Tibial nerve (tissue), 4 donors: ENCODE measurements at regions not wholly inside any gene's neighbourhood (a gene's known extent, or its start where the extent isn't known, plus 50 kb on each side); places are given as distances from the start of the nearest gene placed in this dataset.

Experiments used
- DNase-seq, 2 donors: peaks; one replicate each; pipeline ENCODE4 v3.0.0-alpha.2; 2019; ENCODE audit warnings: low spot score in 2 of 2
- H3K27ac ChIP-seq, 4 donors: fragments of 200-600 bp; sonication (generic) in 3 of 4; one replicate each; pipeline ENCODE4 v1.5.1; 2017 to 2019; ENCODE audit warnings: mild to moderate bottlenecking in 1 of 4
- H3K27me3 ChIP-seq, 2 donors: fragments of 200-600 bp; sonication (generic) in 1 of 2; one replicate each; pipeline versions ENCODE4 v1.5.1 to v1.6.0; 2017 to 2019
- H3K36me3 ChIP-seq, 3 donors: fragments of 200-600 bp; sonication (generic); one replicate each; pipeline ENCODE4 v1.5.1; 2018 to 2019
- H3K4me1 ChIP-seq, 4 donors: fragments of 200-600 bp; sonication (generic) in 3 of 4; one replicate each; pipeline ENCODE4 v1.5.1; 2017 to 2019
- H3K4me3 ChIP-seq, 4 donors: fragments of 200-600 bp; sonication (generic) in 3 of 4; one replicate each; pipeline ENCODE4 v1.5.1; 2017 to 2019; ENCODE audit warnings: mild to moderate bottlenecking in 1 of 4, moderate library complexity in 1 of 4
- H3K9me3 ChIP-seq, 4 donors: fragments of 200-600 bp; sonication (generic) in 3 of 4; one replicate each; pipeline ENCODE4 v1.5.1; 2017 to 2019
- EP300 ChIP-seq, 2 donors: sonication (generic); formaldehyde crosslinking; IDR thresholded peaks; one replicate each; pipeline ENCODE4 v1.6.1; 2017; ENCODE audit warnings: antibody characterized with exemption in 2 of 2, mild to moderate bottlenecking in 1 of 2
- POLR2A ChIP-seq, 2 donors: fragments of 450-650 bp; IDR thresholded peaks; one replicate each; pipeline ENCODE4 v1.6.1; 2017; ENCODE audit warnings: antibody characterized with exemption in 2 of 2, mild to moderate bottlenecking in 2 of 2, moderate library complexity in 2 of 2
- WGBS, 2 donors: methylation state at CpG; one replicate each; pipeline ENCODE4 v1.1.5; 2018; 5-methylcytosine and 5-hydroxymethylcytosine counted together
- TF ChIP-seq, protein P1 (sequence below), 5 experiments: fragments of 200-600 bp in 3 of 5; fragments of 450-650 bp in 2 of 5; sonication (generic) in 3 of 5; IDR thresholded peaks; one replicate each; pipeline ENCODE4 v1.5.1; 2016 to 2019; ENCODE audit warnings: antibody characterized with exemption in 5 of 5, mild to moderate bottlenecking in 3 of 5, moderate library complexity in 2 of 5

DNA sequence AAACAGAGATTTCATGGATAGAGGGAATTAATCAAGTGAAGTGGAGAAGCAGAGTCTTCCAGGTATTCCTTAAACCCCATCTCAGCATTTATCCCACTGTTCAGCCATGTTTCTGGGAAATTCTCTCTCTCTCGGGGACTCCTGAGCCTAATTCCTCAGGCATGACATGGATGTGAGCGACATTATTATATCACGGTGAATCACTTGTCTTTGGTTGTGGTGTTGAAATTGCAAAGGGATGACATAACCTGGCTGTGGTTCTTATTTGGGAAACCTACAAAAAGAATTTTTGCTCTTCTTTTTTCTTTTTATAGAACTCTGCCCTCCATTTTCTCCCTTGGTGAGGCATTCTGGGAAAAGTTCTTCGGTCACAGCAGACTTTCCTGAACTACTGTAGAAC, 457.9 kb upstream of the PTGER4 start:
- H3K36me3 ChIP-seq = no peaks in the 10 kb centered on the region
- no peak overlapping the region for H3K4me3 ChIP-seq
- H3K4me1 ChIP-seq = peaks cover 0 to 5% (median 0%) of the 10 kb centered on the region in 4 donors
- H3K27me3 ChIP-seq = no peaks in the 10 kb centered on the region
- 86 to 88% methylated on average over 4 of the region's 4 CpGs for WGBS, 2 donors
- no peaks in the 10 kb centered on the region for H3K9me3 ChIP-seq
- DNase-seq = no peak
- TF ChIP-seq, protein P1, sequence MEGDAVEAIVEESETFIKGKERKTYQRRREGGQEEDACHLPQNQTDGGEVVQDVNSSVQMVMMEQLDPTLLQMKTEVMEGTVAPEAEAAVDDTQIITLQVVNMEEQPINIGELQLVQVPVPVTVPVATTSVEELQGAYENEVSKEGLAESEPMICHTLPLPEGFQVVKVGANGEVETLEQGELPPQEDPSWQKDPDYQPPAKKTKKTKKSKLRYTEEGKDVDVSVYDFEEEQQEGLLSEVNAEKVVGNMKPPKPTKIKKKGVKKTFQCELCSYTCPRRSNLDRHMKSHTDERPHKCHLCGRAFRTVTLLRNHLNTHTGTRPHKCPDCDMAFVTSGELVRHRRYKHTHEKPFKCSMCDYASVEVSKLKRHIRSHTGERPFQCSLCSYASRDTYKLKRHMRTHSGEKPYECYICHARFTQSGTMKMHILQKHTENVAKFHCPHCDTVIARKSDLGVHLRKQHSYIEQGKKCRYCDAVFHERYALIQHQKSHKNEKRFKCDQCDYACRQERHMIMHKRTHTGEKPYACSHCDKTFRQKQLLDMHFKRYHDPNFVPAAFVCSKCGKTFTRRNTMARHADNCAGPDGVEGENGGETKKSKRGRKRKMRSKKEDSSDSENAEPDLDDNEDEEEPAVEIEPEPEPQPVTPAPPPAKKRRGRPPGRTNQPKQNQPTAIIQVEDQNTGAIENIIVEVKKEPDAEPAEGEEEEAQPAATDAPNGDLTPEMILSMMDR (IDR thresholded peaks at IDR 0.05) = no peak
- TF ChIP-seq EP300 (IDR thresholded peaks at IDR 0.05) (no peak), POLR2A (IDR thresholded peaks at IDR 0.05) (no peak)
- no peak overlapping the region for H3K27ac ChIP-seq

DNA sequence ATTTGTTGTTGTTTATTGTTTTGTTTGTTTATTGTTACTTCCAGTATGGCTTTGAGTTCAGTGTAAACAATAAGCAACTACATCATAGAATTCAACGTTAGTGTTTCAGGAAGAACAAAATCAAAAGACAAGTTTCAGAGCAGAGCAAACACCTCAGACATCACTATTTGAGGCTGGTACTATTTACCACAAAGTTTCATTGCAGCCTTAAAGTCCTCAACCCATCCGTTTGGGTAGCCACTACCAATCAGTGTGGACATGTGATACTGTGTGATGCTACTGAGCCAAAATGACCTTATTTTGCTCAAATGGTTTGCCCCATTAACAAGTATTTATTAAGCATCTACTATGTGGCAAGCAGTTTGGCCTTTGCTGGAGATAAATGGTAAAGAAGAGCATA, 458.5 kb upstream of the PTGER4 start:
- Histone ChIP-seq H3K4me3 (no peak overlapping the region), H3K27me3 (no peaks in the 10 kb centered on the region), H3K4me1 (peaks cover 0 to 5% (median 0%) of the 10 kb centered on the region in 4 donors), H3K36me3 (no peaks in the 10 kb centered on the region), H3K27ac (no peak overlapping the region), H3K9me3 (no peaks in the 10 kb centered on the region)
- TF ChIP-seq, protein P1 (IDR thresholded peaks at IDR 0.05) = no peak
- no peak for TF ChIP-seq POLR2A (IDR thresholded peaks at IDR 0.05)
- TF ChIP-seq EP300 (IDR thresholded peaks at IDR 0.05) = no peak
- WGBS, 2 donors = 76 to 78% methylated on average over 2 of the region's 2 CpGs
- DNase-seq = no peak

DNA sequence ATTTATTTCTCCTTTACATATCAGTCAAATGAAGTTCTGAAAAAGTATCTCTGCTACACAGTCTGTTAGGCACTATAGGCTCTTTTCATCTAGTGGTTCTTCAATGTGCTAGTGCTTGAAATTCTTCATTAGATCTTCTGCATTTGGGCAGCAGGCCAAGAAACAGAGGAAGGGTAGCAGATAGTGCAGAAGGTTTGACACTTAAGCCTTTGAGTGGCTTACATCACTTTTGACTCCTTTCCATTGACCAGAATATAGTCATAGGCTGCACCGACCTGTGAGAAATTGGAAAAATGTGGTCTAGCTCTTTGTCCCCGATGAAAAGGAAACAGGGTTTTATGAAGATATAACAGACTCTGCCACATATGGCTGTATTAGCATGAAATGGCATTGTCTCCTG, 459.5 kb upstream of the PTGER4 start:
- peaks cover 0 to 5% (median 0%) of the 10 kb centered on the region in 4 donors for H3K4me1 ChIP-seq
- no peaks in the 10 kb centered on the region for H3K36me3 ChIP-seq
- no peak overlapping the region for H3K27ac ChIP-seq
- no peaks in the 10 kb centered on the region for H3K9me3 ChIP-seq
- TF ChIP-seq POLR2A (IDR thresholded peaks at IDR 0.05) = no peak
- no peak for TF ChIP-seq EP300 (IDR thresholded peaks at IDR 0.05)
- TF ChIP-seq, protein P1 (IDR thresholded peaks at IDR 0.05) = no peak
- DNase-seq = no peak
- 53 to 59% methylated on average over 2 of the region's 2 CpGs for WGBS, 2 donors
- no peak overlapping the region for H3K4me3 ChIP-seq
- H3K27me3 ChIP-seq = no peaks in the 10 kb centered on the region

DNA sequence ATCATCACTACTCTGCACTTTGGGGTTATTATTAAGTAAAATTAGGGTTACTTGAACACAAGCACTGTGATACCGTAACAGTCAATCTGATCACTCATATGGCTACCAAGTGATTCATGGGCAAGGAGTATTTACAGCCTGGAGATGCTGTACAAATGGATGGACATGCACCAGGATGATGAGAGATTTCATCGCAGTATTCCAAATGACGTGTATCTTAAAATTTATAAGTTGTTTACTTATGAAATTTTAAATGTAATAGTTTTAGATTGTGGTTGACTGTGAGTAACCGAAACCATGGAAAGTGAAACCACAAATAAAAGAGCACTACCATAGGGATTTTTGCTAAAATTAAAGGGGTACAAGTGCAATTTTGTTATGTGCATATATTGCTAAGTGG, 462.2 kb upstream of the PTGER4 start:
- no peak overlapping the region for H3K27ac ChIP-seq
- DNase-seq = no peak
- H3K36me3 ChIP-seq = no peaks in the 10 kb centered on the region
- H3K27me3 ChIP-seq = no peaks in the 10 kb centered on the region
- WGBS, 2 donors = 85 to 87% methylated on average over 4 of the region's 4 CpGs
- H3K9me3 ChIP-seq = no peaks in the 10 kb centered on the region
- TF ChIP-seq, protein P1 (IDR thresholded peaks at IDR 0.05) = no peak
- no peak for TF ChIP-seq POLR2A (IDR thresholded peaks at IDR 0.05)
- TF ChIP-seq EP300 (IDR thresholded peaks at IDR 0.05) = no peak
- H3K4me1 ChIP-seq = no peaks in the 10 kb centered on the region
- H3K4me3 ChIP-seq = no peak overlapping the region

DNA sequence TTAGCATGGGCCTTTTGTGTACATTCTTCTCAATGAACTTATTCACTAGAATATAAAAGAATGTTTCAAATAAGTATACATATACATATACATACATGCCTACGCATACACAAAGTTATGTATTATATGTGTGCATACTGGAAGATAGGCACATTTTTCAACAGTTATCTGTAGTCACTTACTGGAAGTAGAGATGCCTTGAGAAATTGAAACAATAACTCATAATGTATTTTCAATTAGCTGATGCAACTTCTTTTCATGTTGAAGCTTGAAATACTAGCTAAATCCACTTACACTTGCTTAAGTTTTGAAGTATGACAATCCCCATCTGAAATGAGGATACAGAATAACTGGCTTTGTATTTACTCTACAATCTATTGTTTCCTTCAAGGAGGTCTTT, 469.0 kb upstream of the PTGER4 start:
- H3K4me3 ChIP-seq = no peak overlapping the region
- WGBS, 2 donors = 86 to 92% methylated on average over 1 of the region's 1 CpG
- no peaks in the 10 kb centered on the region for H3K9me3 ChIP-seq
- TF ChIP-seq, protein P1 (IDR thresholded peaks at IDR 0.05) = no peak
- TF ChIP-seq POLR2A (IDR thresholded peaks at IDR 0.05) = no peak
- TF ChIP-seq EP300 (IDR thresholded peaks at IDR 0.05) = no peak
- no peaks in the 10 kb centered on the region for H3K4me1 ChIP-seq
- DNase-seq = no peak
- H3K27ac ChIP-seq = no peak overlapping the region
- no peaks in the 10 kb centered on the region for H3K27me3 ChIP-seq
- H3K36me3 ChIP-seq = no peaks in the 10 kb centered on the region
